ENCODE measurements at regions not wholly inside any gene's neighbourhood (a gene's known extent, or its start where the extent isn't known, plus 50 kb on each side); places are given as distances from the start of the nearest gene placed in this dataset.
"Not testable (repeated sequence)": the region's sequence is repeated elsewhere in the genome, so short reads cannot be mapped to it uniquely, and the experiment has no call there.

DNA sequence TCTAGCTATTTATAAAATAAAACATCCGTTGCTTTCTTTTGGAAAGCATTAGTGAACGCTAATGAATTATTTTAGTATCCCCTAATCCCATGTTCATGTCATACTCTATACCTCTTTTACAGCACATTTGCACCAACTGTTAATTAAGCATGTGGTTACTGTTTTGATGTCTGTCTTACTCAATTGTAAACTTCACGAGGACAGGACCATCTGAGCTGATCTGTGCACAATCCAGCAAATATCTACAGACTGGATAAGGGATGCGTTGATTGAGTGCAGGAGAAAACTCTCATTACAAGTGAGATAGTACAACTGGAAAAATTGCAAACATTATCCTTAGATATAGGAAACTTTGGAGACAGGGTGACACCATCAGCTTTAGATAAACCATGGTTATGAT lies 201.1 kb downstream of the PCDH20 start:
- Histone ChIP-seq H3K9me3 (no peaks in the 10 kb centered on the region), H3K36me3 (no peaks in the 10 kb centered on the region), H3K4me1 (no peaks in the 10 kb centered on the region), H3K27me3 (no peaks in the 10 kb centered on the region), H3K27ac (no peak overlapping the region), H3K4me3 (no peak overlapping the region)
- DNase-seq = no peak
- TF ChIP-seq POLR2A (IDR thresholded peaks at IDR 0.05) (no peak), CTCF (IDR thresholded peaks at IDR 0.05) (no peak)

DNA sequence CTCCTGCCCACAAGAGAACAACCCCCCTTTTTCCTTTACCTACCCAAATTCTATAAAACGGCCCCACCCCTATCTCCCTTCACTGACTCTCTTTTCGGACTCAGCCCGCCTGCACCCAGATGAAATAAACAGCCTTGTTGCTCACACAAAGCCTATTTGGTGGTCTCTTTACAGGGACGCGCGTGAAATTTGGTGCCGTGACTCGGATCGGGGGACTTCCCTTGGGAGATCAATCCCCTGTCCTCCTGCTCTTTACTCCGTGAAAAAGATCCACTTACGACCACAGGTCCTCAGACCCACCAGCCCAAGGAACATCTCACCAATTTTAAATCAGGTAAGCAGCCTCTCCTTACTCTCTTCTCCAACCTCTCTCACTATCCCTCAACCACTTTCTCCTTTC lies 209.8 kb downstream of the PCDH20 start:
- not testable (repeated sequence) for H3K4me3 ChIP-seq, H3K36me3 ChIP-seq, H3K27ac ChIP-seq, H3K27me3 ChIP-seq, H3K4me1 ChIP-seq, DNase-seq, H3K9me3 ChIP-seq

DNA sequence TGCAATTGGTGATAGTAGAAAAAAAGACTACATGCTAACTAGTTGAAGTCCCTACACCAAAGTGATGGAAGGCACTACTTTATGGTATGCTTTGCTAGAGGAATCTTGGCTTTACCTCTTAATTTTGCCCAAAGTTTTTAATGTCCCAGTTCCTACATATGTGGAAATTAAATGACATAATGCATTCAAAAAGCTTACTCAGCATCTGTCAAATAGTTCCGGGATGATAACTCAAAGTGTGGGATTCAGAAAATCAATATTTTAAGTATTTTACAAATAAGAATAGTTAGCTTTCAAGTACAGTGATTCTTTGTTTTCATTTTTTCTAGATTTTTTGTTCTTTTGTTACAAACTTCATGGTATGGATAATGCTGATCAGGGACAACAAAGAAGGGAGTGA lies 211.6 kb downstream of the PCDH20 start:
- no peak overlapping the region for H3K27ac ChIP-seq
- no peaks in the 10 kb centered on the region for H3K4me1 ChIP-seq
- H3K27me3 ChIP-seq = no peaks in the 10 kb centered on the region
- no peak for TF ChIP-seq POLR2A (IDR thresholded peaks at IDR 0.05)
- TF ChIP-seq CTCF (IDR thresholded peaks at IDR 0.05) = no peak
- no peak overlapping the region for H3K4me3 ChIP-seq
- DNase-seq = no peak
- no peaks in the 10 kb centered on the region for H3K9me3 ChIP-seq
- H3K36me3 ChIP-seq = no peaks in the 10 kb centered on the region

DNA sequence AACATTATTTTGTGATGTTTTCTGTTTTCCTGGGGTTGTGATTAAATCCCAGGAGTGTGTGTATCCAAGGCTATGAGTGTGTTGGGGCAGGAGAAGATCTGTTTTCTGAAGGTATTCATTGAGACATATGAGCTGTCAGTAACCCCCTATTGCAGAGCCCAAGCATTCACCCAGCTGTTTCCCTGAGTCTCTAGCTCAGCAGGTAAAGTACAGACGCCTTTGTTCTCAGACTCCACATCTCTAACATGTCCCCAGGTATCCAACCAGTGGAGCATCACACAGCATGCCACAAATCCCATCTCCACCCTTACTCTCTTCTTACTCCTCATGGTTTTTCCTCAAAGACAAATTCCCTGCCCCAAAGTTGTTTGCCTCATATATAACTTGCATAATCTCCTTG lies 213.6 kb downstream of the PCDH20 start:
- TF ChIP-seq POLR2A (IDR thresholded peaks at IDR 0.05) (no peak), CTCF (IDR thresholded peaks at IDR 0.05) (no peak)
- no peaks in the 10 kb centered on the region for H3K27me3 ChIP-seq
- H3K27ac ChIP-seq = no peak overlapping the region
- H3K9me3 ChIP-seq = no peaks in the 10 kb centered on the region
- no peaks in the 10 kb centered on the region for H3K4me1 ChIP-seq
- H3K4me3 ChIP-seq = no peak overlapping the region
- DNase-seq = no peak
- no peaks in the 10 kb centered on the region for H3K36me3 ChIP-seq

GRCh38 chr13:61192826-61193225 lies 222.8 kb downstream of the PCDH20 start:
- Histone ChIP-seq H3K36me3 (no peaks in the 10 kb centered on the region), H3K27ac (no peak overlapping the region), H3K9me3 (no peaks in the 10 kb centered on the region), H3K4me3 (no peak overlapping the region), H3K27me3 (no peaks in the 10 kb centered on the region), H3K4me1 (no peaks in the 10 kb centered on the region)
- TF ChIP-seq CTCF (IDR thresholded peaks at IDR 0.05) = no peak
- TF ChIP-seq POLR2A (IDR thresholded peaks at IDR 0.05) = no peak
- DNase-seq = peak in 1 of 3 donors; percentile 49

GRCh38 chr13:61188057-61188456 lies 227.6 kb downstream of the PCDH20 start:
- no peaks in the 10 kb centered on the region for H3K36me3 ChIP-seq
- TF ChIP-seq POLR2A (IDR thresholded peaks at IDR 0.05) = no peak
- no peak for TF ChIP-seq CTCF (IDR thresholded peaks at IDR 0.05)

More at GRCh38 chr13:61188057-61188456, 227.6 kb downstream of the PCDH20 start:
- Histone ChIP-seq H3K4me1 (no peaks in the 10 kb centered on the region), H3K27me3 (no peaks in the 10 kb centered on the region), H3K9me3 (no peaks in the 10 kb centered on the region), H3K27ac (no peak overlapping the region), H3K4me3 (no peak overlapping the region)
- DNase-seq = no peak

All from Peyer's patch (tissue), 4 donors.